GM18858 (cell line): ENCODE measurements at regions not wholly inside any gene's neighbourhood (a gene's known extent, or its start where the extent isn't known, plus 50 kb on each side); places are given as distances from the start of the nearest gene placed in this dataset.
"Not testable (repeated sequence)": the region's sequence is repeated elsewhere in the genome, so short reads cannot be mapped to it uniquely, and the experiment has no call there.

Experiments used
- ATAC-seq: cut with Tn5 transposase; IDR thresholded peaks from one replicate; pipeline ENCODE4 v1.9.1; 2021; ENCODE audit not compliant: unreplicated experiment

DNA sequence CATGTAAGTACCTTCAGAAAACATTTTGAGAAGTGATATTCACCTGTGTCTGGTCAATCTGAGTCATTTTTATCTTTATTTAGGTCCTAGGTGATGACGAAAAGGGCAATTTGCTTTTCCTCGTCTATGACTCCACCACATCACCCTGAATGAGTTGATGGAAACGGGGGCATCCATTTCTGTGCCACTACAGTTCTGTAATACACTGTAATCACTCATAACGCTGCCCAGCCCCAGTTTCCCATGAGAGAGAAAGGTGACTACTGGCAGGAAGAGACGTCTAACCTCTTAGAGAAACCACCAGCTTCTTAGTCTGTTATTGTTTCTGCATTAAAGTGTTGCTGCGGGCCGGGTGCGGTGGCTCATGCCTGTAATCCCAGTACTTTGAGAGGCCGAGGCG, 205.3 kb upstream of the MKLN1 start:
- ATAC-seq = no peak

GRCh38 chr7:131124001-131124629, 203.6 kb upstream of the MKLN1 start:
- ATAC-seq = peak; percentile 87

DNA sequence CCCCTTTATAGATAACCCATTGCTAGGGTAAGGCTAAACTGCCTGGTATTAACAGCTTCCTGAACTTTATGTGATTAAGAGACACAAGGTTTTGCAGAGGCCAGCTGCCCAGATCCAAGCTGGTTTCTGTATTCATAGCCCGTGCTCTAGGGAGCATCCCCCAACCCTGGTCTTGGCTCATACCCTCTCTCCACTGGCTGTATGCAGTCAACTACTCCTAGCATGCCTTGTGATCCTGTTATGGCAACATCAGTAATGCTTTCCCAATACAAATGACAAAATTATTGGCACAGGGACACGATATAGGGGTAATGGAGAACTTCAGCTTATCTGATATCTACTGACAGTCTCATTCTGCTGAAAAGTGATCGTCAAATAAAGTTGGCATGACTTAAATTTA, 202.8 kb upstream of the MKLN1 start:
- ATAC-seq = no peak

DNA sequence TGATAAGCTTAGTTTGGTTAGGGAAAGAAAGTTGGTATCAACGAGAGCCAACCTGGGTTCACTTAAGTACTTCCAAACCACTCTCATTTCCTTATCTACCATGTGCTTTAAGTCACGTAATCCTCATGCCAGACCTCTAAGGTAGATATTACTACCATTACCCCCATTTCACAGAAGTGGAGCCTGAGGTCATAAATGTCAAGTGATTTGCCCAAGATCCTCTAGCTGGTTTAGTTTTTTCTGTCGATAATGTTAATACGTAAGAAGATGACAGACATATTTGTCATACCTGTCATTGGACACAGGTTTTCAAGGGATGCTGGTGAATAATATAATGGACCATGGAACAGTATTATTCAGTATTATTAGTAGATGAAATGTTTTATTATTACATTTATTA, 197.4 kb upstream of the MKLN1 start:
- ATAC-seq = no peak

DNA sequence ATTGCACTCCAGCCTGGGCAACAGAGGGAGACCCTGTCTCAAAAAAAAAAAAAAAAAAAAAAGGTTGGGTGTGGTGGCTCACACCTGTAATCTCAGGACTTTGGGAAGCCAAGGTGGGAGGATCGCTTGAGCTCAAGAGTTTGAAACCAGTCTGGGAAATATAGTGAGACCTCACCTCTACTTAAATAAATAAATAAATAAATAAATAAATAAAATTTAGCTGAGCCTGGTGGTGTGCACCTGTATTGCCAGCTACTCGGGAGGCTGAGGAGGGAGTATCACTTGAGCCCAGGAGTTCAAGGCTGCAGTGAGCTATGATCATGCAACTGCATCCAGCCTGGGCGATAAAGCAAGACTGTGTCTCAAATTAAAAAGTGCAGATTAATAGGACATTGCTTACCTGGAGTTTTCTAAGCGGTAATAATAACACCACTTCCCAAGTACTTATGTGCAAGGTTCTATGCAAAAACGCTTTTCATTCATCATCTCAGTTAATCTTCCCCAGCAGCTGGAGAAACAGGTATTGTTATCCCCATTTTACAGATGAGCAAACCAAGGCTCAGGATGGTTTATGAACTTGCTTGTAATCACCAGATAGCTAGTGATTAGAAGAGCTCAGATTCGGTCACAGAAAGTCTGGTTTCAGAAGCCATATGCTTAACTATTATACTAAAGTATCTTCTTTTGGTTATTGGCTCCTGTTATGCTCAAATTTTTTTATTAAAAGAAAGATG, 196.5 kb upstream of the MKLN1 start:
- ATAC-seq = no peak

DNA sequence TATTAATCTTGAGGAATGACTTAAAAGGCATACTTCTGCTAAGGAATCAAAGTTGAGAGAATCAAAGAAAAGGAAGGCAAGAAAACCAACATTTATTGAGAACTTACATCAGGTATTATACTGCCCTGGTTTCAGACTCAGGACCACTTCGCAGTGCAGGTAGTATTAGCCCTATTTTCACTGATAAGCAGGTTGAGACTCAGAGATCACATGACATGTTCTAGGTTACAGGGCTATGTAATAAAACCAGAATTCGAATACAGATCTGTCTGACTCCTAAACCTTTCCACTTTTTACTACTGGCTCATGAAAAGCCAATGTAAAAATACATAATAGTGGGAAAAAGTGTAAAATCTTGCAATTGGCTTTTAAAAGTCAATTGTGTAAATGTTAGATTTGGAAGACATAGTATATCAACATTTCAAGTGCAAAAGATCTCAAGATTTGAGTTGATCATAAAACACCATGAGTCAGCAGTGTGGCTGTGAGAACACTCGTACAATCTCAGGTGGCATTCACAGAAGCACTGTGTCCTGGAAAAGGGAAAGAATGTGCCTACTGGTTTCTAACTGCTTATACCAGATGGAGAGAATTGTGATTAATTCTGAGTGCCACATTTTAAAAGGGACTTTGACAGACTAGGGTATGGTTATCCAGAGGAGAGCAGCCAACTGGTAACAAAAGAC, 195.8 kb upstream of the MKLN1 start:
- no peak for ATAC-seq

DNA sequence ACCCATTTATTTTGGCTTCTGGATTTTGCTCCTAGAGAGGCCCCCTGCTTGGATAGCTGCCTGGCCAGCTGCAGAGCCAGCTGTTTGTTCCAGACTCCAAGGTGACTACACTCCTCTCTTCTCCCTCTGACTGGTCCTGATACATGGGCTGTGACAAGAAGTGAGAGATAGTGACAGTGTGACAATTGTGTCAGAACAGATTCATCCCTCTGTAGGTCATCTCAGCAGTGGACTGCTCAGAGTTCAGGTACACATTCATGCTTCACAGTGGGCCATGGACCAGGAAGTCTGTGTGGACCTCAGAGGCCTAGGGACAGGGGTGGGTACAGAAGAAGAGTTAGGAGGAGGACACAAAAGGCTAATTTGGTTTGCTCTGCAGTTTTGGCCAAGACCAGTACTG, 188.2 kb upstream of the MKLN1 start:
- ATAC-seq = no peak

DNA sequence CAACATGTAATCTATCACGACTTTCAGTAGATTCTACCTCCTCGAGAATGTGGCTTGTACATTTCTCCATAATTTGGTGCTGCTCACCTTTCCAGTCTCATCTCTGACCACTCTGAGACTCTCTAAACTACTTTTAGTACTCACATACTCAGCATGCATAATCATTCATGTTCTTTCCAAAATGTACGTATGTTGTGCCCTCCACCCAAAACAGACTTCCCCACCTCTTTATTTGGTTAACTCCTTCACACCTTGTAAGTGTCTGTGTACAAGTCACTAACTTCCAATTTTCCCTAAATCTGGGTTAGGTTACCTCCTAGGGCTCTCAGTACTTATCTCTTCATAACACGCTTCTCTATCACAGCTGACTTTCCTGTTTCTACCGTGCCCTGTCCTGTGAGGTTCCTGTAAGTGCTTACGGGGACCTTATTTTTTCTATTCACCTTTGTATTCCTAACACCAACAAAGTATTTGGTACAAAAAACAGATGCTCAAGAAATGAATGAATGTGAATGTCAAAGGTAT, 186.2 kb upstream of the MKLN1 start:
- ATAC-seq = no peak

- ATAC-seq = no peak
These were observed 183.8 kb upstream of the MKLN1 start for GRCh38 chr7:131143869-131144268.

DNA sequence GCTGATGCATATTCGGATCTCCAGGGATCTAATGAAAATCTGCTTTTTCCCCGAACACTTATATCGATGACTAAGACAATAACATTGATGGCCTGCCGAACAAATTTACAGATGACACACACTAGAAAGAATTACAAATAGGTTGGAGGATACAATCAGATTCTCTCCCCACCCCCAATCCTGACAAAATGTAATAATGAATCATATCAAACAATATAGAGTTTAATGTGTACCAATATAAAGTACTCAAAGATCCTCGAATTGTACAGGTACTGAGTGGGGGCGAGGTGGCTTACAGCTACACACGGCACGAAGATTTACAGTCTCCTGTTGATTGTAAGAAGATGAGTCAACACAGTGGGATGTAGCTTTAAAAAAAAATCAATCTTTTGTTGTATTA, 182.7 kb upstream of the MKLN1 start:
- ATAC-seq = no peak

- ATAC-seq = no peak
These were observed 181.9 kb upstream of the MKLN1 start for GRCh38 chr7:131145770-131146169.

DNA sequence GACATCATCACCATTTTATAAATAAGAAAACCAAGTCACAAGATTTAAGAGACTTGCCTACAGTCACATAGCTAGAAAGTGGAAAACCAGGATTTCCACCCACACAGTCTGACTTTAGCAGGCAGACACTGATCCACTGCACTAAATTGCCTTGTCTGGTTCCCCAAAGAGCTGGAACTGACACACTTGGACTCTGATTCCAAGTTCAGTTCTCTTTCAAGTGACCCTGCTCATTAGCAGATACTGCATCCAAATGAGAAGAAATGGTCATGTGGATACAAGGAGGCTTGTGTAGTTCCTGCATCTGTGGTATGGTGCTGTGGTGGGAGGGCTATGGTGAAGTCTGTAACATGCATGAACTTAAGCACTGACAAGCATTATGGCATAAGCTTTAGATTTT, 180.1 kb upstream of the MKLN1 start:
- ATAC-seq = no peak

DNA sequence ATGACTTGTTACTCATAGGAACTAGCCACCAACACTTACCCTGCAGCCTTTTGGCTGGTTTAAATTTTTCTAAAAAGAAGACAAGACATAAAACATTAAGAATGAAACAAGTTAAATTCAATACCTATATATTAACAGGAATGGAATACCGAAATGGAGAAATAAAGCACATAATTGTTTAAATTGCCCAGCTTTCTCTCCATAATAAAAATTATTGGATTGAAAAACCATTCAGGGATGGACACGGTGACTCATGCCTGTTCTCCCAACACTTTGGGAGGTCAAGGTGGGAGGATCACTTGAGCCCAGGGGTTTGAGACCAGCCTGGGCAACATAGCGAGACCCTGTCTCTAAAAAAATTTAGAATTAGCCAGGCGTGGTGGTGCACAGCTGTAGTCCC, 179.4 kb upstream of the MKLN1 start:
- ATAC-seq = no peak

DNA sequence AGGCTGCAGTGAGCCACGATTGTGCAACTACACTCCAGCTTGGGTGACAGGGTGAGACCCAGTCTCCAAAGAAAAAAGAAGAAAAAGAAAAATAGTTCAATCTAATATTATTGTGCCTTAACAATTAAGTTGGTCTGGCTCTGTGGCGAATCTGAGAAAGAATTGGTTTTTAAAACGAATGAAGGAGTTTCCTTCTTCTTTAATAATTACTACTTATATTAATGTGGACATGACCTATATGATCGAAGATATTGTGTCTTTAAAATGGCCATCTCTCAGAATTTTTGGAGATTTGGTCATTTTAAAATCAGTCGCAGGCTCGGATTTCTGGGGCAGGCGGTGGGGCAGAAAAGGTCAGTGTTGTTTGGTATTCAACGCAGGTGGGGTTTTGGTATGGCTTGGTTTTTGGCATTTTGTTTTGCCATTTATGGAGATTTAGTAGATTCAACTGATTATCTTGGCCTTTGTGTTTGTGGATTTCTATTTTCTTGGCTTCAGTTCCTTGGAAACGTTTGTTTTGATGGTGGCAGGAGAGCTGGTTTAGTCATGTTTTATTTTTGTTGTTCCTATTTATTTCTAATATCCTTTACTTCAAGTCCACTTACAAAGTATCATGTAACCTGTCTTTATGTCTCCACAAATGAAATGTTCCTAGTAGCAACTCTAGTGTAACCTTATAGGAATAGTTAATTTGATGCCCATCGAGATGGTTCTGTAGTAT, 178.8 kb upstream of the MKLN1 start:
- no peak for ATAC-seq

DNA sequence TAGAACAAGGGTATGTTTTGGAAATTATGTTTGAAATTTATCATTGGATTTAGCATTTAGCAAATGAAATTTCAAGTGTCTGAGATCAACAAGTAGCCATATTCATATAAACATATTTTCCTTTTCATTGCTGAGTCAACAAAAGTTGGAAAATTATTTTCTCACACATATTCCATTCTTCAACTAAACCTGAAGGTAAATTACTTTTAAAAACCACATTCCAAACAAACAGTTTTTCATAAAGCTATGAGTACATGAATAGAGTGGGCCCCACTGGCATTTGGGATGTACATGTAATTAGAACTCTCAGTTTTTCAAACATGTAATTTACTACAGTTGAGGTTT, 178.3 kb upstream of the MKLN1 start:
- no peak for ATAC-seq

DNA sequence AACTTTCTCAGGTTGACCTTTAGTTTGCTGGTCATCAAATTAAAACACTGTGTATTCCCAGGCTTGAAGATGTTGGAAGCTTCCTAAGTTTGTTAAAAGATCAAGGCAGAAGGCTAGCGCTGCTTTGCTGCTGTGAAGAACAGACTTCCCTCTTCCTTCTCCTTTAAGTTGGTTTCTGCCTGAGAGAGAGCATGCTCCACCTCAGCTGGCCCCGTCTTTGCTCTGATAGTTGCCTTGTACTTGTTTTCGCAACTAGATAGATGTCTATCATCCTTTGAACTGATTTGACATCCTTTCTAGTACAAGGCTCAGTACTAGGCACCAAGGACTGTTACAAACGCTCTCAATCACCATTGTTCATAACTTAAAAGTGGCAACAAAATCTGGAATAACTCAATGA, 177.8 kb upstream of the MKLN1 start:
- no peak for ATAC-seq

GRCh38 chr7:131151034-131151433, 176.6 kb upstream of the MKLN1 start:
- ATAC-seq = no peak

GRCh38 chr7:131152766-131153165, 174.9 kb upstream of the MKLN1 start:
- ATAC-seq = no peak

- no peak for ATAC-seq
These were observed 173.3 kb upstream of the MKLN1 start for GRCh38 chr7:131154380-131154779.

GRCh38 chr7:131157530-131158243, 170.0 kb upstream of the MKLN1 start:
- no peak for ATAC-seq

GRCh38 chr7:131158244-131158636, 169.4 kb upstream of the MKLN1 start:
- not testable (repeated sequence) for ATAC-seq
